Activated CD4-positive, alpha-beta T cell treated with anti-CD3 and anti-CD28 coated beads, Interleukin-2, amount 10 ng/mL, durations not matched to agents 24 days and 14 days (primary cell): ENCODE measurements at regions not wholly inside any gene's neighbourhood (a gene's known extent, or its start where the extent isn't known, plus 50 kb on each side); places are given as distances from the start of the nearest gene placed in this dataset.

Source experiments
- DNase-seq: peaks from one replicate; pipeline ENCODE4 v3.0.0; 2022
- H3K27ac Mint-ChIP-seq: one replicate; pipeline ENCODE4 v1.8.0; 2022; ENCODE audit warnings: mild to moderate bottlenecking, mixed read lengths
- H3K27me3 Mint-ChIP-seq: one replicate; pipeline ENCODE4 v1.8.0; 2022; ENCODE audit warnings: mixed read lengths
- H3K36me3 Mint-ChIP-seq: one replicate; pipeline ENCODE4 v1.8.0; 2022; ENCODE audit warnings: low read depth, mild to moderate bottlenecking, mixed read lengths
- H3K4me1 Mint-ChIP-seq: one replicate; pipeline ENCODE4 v1.8.0; 2021; ENCODE audit warnings: mixed read lengths
- H3K4me3 Mint-ChIP-seq: one replicate; pipeline ENCODE4 v1.8.0; 2022; ENCODE audit warnings: mild to moderate bottlenecking, moderate library complexity, mixed read lengths
- H3K9me3 Mint-ChIP-seq: one replicate; pipeline ENCODE4 v1.8.0; 2021; ENCODE audit warnings: mixed read lengths
- intact Hi-C: fragments of 100-400 bp; cut with micrococcal nuclease; formaldehyde crosslinking; loops from one replicate; pipeline ENCODE4 v1.15.1; 2023

DNA sequence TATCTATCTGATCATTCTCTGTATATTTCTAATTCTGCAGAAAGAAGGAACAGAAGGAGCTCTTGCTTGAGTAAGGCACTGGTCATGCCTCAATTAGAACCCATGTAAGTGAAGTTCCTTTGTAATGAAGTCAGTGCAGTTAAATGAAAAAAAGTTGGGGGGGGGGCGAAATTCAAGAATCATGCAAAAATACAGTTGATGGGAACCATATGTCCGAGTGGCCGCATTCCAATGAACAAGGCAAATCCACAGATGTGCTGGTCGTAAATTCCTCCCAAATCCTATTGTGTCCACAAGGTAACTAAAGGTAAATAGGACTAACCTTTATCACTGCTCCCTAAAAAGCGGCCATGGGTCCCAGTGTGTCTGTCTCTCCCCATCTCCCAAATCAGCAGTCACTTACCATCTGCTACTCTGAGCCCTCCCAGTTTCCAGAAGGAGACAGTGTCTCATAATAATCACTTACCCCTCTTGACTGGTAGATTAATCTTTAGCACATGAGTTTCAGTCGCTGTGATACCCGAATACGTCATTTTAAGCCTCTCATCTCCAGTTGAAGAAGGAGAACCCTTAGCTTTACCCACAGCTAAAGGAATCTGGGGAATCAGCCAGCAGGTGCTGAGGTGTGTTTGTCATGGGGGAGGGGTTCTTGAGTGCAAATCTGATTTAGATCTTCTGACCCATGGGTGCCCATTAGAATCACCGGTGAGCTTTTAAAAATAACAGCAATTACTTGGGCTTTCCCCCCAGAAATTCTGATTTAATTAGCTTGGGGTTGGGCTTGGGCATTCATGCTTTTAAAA lies 56.3 kb upstream of the EPHB3 start:
- no peak overlapping the region for H3K4me3 Mint-ChIP-seq
- no peak overlapping the region for H3K27ac Mint-ChIP-seq
- no peaks in the 10 kb centered on the region for H3K9me3 Mint-ChIP-seq
- intact Hi-C loops = no loop called here
- DNase-seq = no peak
- no peaks in the 10 kb centered on the region for H3K36me3 Mint-ChIP-seq
- H3K4me1 Mint-ChIP-seq = no peaks in the 10 kb centered on the region
- peaks cover 34% of the 10 kb centered on the region for H3K27me3 Mint-ChIP-seq

DNA sequence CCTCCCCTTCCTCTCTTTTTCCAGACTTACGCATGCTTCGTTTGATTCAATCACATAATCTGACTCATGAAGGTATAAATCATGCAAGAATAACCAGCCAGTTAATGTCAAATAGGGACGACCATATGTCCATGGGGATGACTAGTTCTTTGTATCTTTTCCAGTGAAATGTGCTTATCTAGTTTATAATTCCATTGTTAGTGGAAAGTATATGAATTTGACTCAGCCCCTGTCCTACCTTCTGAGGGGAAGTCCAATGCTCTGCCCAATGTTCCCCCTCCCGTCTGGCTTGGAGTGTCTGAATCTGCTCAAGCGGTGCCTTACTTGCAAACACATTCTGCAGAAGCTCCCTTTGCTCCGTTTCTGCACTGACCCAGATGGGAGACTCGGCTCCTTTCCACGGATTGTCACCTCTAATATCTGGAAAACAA lies 55.0 kb upstream of the EPHB3 start:
- no peak overlapping the region for H3K4me3 Mint-ChIP-seq
- no peak for DNase-seq
- H3K27me3 Mint-ChIP-seq = peaks cover 46% of the 10 kb centered on the region
- no peaks in the 10 kb centered on the region for H3K4me1 Mint-ChIP-seq
- no peaks in the 10 kb centered on the region for H3K36me3 Mint-ChIP-seq
- H3K27ac Mint-ChIP-seq = no peak overlapping the region
- intact Hi-C loops = no loop called here
- H3K9me3 Mint-ChIP-seq = no peaks in the 10 kb centered on the region

DNA sequence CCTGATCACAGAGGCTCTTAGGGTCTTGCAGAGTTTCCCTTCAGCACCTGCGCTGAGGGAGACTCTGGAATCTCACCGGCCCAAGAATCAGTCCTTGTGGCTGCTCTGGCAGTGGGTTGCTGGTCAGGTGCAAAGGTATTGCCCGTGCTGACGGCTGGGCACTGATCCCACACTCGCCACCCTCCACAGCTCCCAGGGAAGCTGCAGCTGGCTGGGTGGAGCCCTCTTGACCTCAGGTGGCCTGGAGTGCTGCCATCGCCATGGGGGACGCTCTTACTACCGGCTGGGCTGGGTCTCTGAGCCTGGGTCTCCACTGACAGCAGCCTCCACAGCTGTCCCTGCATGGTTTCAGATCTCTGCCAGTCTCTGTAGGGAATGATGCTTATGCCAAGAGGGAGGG lies 52.6 kb upstream of the EPHB3 start:
- Mint-ChIP-seq H3K4me3 (no peak overlapping the region), H3K36me3 (no peaks in the 10 kb centered on the region), H3K27me3 (peaks cover 64% of the 10 kb centered on the region), H3K27ac (no peak overlapping the region), H3K4me1 (peaks cover 3% of the 10 kb centered on the region), H3K9me3 (no peaks in the 10 kb centered on the region)
- no peak for DNase-seq
- intact Hi-C loops = no loop called here

DNA sequence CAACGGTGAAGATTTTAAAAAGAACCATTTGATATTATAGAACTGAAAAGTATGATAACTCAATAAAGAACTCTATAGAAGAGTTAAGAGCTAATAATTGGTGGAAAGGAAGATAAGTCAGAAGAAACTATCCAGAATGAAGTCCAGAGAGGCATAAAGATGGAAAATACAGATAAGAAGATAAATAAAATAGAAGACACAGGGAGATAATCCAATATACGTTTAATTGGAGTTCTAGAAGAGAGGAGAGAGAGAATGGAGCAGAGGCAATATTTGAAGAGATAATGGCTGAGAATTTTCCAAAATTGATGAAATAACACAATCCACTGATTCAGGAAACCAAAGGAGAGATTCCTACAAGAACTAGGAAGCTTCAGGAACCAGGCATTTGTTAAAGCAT lies 49.8 kb upstream of the EPHB3 start:
- H3K4me3 Mint-ChIP-seq = no peak overlapping the region
- H3K9me3 Mint-ChIP-seq = no peaks in the 10 kb centered on the region
- peaks cover 70% of the 10 kb centered on the region for H3K27me3 Mint-ChIP-seq
- no peaks in the 10 kb centered on the region for H3K36me3 Mint-ChIP-seq
- no peak for DNase-seq
- H3K4me1 Mint-ChIP-seq = peaks cover 8% of the 10 kb centered on the region
- H3K27ac Mint-ChIP-seq = no peak overlapping the region
- intact Hi-C loops = loop anchor here (2.0 to 5.0 kb wide), 2 partner anchors 34 to 141 kb away; no protein-coding TSS in a partner anchor
